Neural cell (in vitro differentiated cells): ENCODE measurements at regions not wholly inside any gene's neighbourhood (a gene's known extent, or its start where the extent isn't known, plus 50 kb on each side); places are given as distances from the start of the nearest gene placed in this dataset.

ENCODE experiments used
- H2AFZ ChIP-seq: fragments of 200-600, 300-800 bp; sonication (generic), shearing (Covaris generic); 2 replicates; pipeline ENCODE4 v1.6.0; 2014; ENCODE audit warnings: low read depth, mild to moderate bottlenecking, antibody characterized with exemption, low read length, moderate library complexity
- H3F3A ChIP-seq: fragments of 200-600 bp; shearing (Covaris generic); 2 replicates; pipeline ENCODE4 v1.6.1; 2016; ENCODE audit warnings: mild to moderate bottlenecking, moderate library complexity, mixed read lengths, antibody characterized with exemption, low read length; ENCODE audit not compliant: insufficient read depth, poor library complexity, severe bottlenecking
- H3K27ac ChIP-seq: fragments of 200-600, 300-800 bp; sonication (generic), shearing (Covaris generic); 2 replicates; pipeline ENCODE4 v1.5.1; 2014; ENCODE audit warnings: mild to moderate bottlenecking, low read length, moderate library complexity
- H3K27me3 ChIP-seq: fragments of 300-800, 200-600 bp; sonication (generic), shearing (Covaris generic); 2 replicates; pipeline ENCODE4 v1.6.0; 2014; ENCODE audit warnings: mild to moderate bottlenecking, low read depth, low read length, moderate library complexity; ENCODE audit not compliant: insufficient read depth
- H3K36me3 ChIP-seq: fragments of 300-800, 200-600 bp; sonication (generic), shearing (Covaris generic); 2 replicates; pipeline ENCODE4 v1.5.1; 2014; ENCODE audit warnings: mild to moderate bottlenecking, antibody characterized with exemption, low read length, moderate library complexity; ENCODE audit not compliant: insufficient read depth
- H3K4me2 ChIP-seq: fragments of 300-800, 200-600 bp; sonication (generic), shearing (Covaris generic); 2 replicates; pipeline ENCODE4 v1.6.0; 2014; ENCODE audit warnings: mild to moderate bottlenecking, low read length
- H3K4me3 ChIP-seq: fragments of 300-800, 200-600 bp; sonication (generic), shearing (Covaris generic); 2 replicates; pipeline ENCODE4 v1.5.1; 2014; ENCODE audit warnings: mild to moderate bottlenecking, low read length, moderate library complexity
- H3K79me2 ChIP-seq: fragments of 200-600 bp; shearing (Covaris generic); replicated peaks from 2 replicates; pipeline ENCODE4 v1.6.0; 2014; ENCODE audit warnings: mild to moderate bottlenecking, low read length, moderate library complexity; ENCODE audit not compliant: insufficient read depth
- H3K9ac ChIP-seq: fragments of 300-800, 200-600 bp; sonication (generic), shearing (Covaris generic); 2 replicates; pipeline ENCODE4 v1.6.1; 2016; ENCODE audit warnings: mild to moderate bottlenecking, low read length, mixed read lengths
- H3K9me2 ChIP-seq: fragments of 200-600 bp; shearing (Covaris generic); 2 replicates; pipeline ENCODE4 v1.6.1; 2016; ENCODE audit warnings: mild to moderate bottlenecking, low read length, mixed read lengths; ENCODE audit not compliant: insufficient read depth
- H3K9me3 ChIP-seq: fragments of 200-600, 300-800 bp; sonication (generic), shearing (Covaris generic); 2 replicates; pipeline ENCODE4 v1.6.1; 2016; ENCODE audit warnings: mild to moderate bottlenecking, mixed run types, low read length, moderate library complexity, mixed read lengths
- H4K20me1 ChIP-seq: fragments of 200-600 bp; shearing (Covaris generic); 2 replicates; pipeline ENCODE4 v1.6.1; 2016; ENCODE audit warnings: mild to moderate bottlenecking, mixed run types; ENCODE audit not compliant: insufficient read depth
- CTCF ChIP-seq: fragments of 450-650 bp; IDR thresholded peaks from 2 replicates; pipeline ENCODE4 v1.5.1; 2014; ENCODE audit warnings: antibody characterized with exemption, mild to moderate bottlenecking, moderate library complexity; ENCODE audit not compliant: poor library complexity, severe bottlenecking
- EP300 ChIP-seq: fragments of 450-650 bp; conservative IDR thresholded peaks from 2 replicates; pipeline ENCODE4 v1.6.1; 2014; ENCODE audit warnings: antibody characterized with exemption, mild to moderate bottlenecking, moderate library complexity; ENCODE audit not compliant: poor library complexity, severe bottlenecking
- EZH2 ChIP-seq: fragments of 200-600, 300-800 bp; shearing (Covaris generic), sonication (generic); IDR thresholded peaks from 2 replicates; pipeline ENCODE4 v1.6.1; 2014; ENCODE audit warnings: antibody characterized with exemption, low read length, borderline replicate concordance, mild to moderate bottlenecking; ENCODE audit not compliant: insufficient read depth, poor library complexity, severe bottlenecking
- MXI1 ChIP-seq: fragments of 450-650 bp; conservative IDR thresholded peaks from 2 replicates; pipeline ENCODE4 v1.6.1; 2014; ENCODE audit warnings: antibody characterized with exemption, mild to moderate bottlenecking; ENCODE audit not compliant: poor library complexity, severe bottlenecking
- POLR2AphosphoS5 ChIP-seq: IDR thresholded peaks from 2 replicates; pipeline ENCODE4 v1.6.1; 2012
- RAD21 ChIP-seq: fragments of 450-650 bp; conservative IDR thresholded peaks from 2 replicates; pipeline ENCODE4 v1.6.1; 2014; ENCODE audit warnings: antibody characterized with exemption, mild to moderate bottlenecking, moderate library complexity
- REST ChIP-seq: IDR thresholded peaks from 2 replicates; pipeline ENCODE4 v1.6.1; 2012; ENCODE audit warnings: borderline replicate concordance
- SMC3 ChIP-seq: fragments of 450-650 bp; conservative IDR thresholded peaks from 2 replicates; pipeline ENCODE4 v1.6.1; 2014; ENCODE audit warnings: antibody characterized with exemption, mild to moderate bottlenecking, moderate library complexity; ENCODE audit not compliant: poor library complexity
- TAF1 ChIP-seq: IDR thresholded peaks from 2 replicates; pipeline ENCODE4 v1.6.1; 2012; ENCODE audit warnings: low read depth

- Histone ChIP-seq H3K4me3 (no peak overlapping the region), H4K20me1 (no peaks in the 10 kb centered on the region), H3K79me2 (no peaks in the 10 kb centered on the region), H3K27me3 (no peaks in the 10 kb centered on the region), H3K36me3 (no peaks in the 10 kb centered on the region), H2AFZ (no peak overlapping the region), H3K9me2 (no peaks in the 10 kb centered on the region), H3F3A (no peaks in the 10 kb centered on the region), H3K4me2 (no peak overlapping the region), H3K9me3 (no peaks in the 10 kb centered on the region), H3K27ac (no peak overlapping the region), H3K9ac (no peak overlapping the region)
- no peak for TF ChIP-seq RAD21
- no peak for TF ChIP-seq EZH2
- TF ChIP-seq POLR2AphosphoS5 = no peak
- TF ChIP-seq SMC3 = no peak
- no peak for TF ChIP-seq REST
- no peak for TF ChIP-seq MXI1
- TF ChIP-seq TAF1 = no peak
- no peak for TF ChIP-seq EP300
- TF ChIP-seq CTCF = no peak
These were observed 65.1 kb downstream of the IGLL5 start for GRCh38 chr22:22952531-22953280.

GRCh38 chr22:22953791-22954190 lies 66.2 kb downstream of the IGLL5 start:
- Histone ChIP-seq H3K9ac (no peak overlapping the region), H3K79me2 (no peaks in the 10 kb centered on the region), H3K9me2 (no peaks in the 10 kb centered on the region), H3F3A (no peaks in the 10 kb centered on the region), H3K9me3 (no peaks in the 10 kb centered on the region), H3K27ac (no peak overlapping the region), H3K36me3 (no peaks in the 10 kb centered on the region), H3K4me2 (no peak overlapping the region), H3K4me3 (no peak overlapping the region), H2AFZ (no peak overlapping the region), H4K20me1 (no peaks in the 10 kb centered on the region), H3K27me3 (no peaks in the 10 kb centered on the region)
- TF ChIP-seq SMC3 = no peak
- TF ChIP-seq RAD21 = no peak
- TF ChIP-seq REST = no peak
- TF ChIP-seq CTCF = no peak
